MM.1S (cell line): ENCODE measurements at regions not wholly inside any gene's neighbourhood (a gene's known extent, or its start where the extent isn't known, plus 50 kb on each side); places are given as distances from the start of the nearest gene placed in this dataset.

Source experiments
- DNase-seq: peaks from one replicate; pipeline ENCODE4 v3.0.0-alpha.2; 2015
- H2AFZ ChIP-seq: fragments of 300-600 bp; sonication (generic); 2 replicates; pipeline ENCODE4 v1.6.0; 2016; ENCODE audit warnings: antibody characterized with exemption, low read length
- H3F3A ChIP-seq: fragments of 300-600 bp; sonication (generic); 2 replicates; pipeline ENCODE4 v1.6.1; 2016; ENCODE audit warnings: mild to moderate bottlenecking, antibody characterized with exemption, low read length, moderate library complexity, mixed read lengths; ENCODE audit not compliant: insufficient read depth
- H3K27ac ChIP-seq: fragments of 300-600 bp; sonication (generic); 2 replicates; pipeline ENCODE4 v1.5.1; 2016; ENCODE audit warnings: mild to moderate bottlenecking, low read length
- H3K27me3 ChIP-seq: fragments of 300-600 bp; sonication (generic); replicated peaks from 2 replicates; pipeline ENCODE4 v1.6.0; 2016; ENCODE audit warnings: low read length; ENCODE audit not compliant: insufficient read depth
- H3K36me3 ChIP-seq: fragments of 300-600 bp; sonication (generic); replicated peaks from 2 replicates; pipeline ENCODE4 v1.6.1; 2016; ENCODE audit warnings: mild to moderate bottlenecking, low read length, mixed read lengths; ENCODE audit not compliant: insufficient read depth
- H3K4me1 ChIP-seq: fragments of 300-600 bp; sonication (generic); 2 replicates; pipeline ENCODE4 v1.6.1; 2016; ENCODE audit warnings: low read length, mixed read lengths
- H3K4me2 ChIP-seq: fragments of 300-600 bp; sonication (generic); 2 replicates; pipeline ENCODE4 v1.6.0; 2016; ENCODE audit warnings: low read depth, low read length
- H3K4me3 ChIP-seq: fragments of 300-600 bp; sonication (generic); 2 replicates; pipeline ENCODE4 v1.5.1; 2016; ENCODE audit warnings: low read length, mixed read lengths
- H3K79me2 ChIP-seq: fragments of 300-600 bp; sonication (generic); 2 replicates; pipeline ENCODE4 v1.6.1; 2016; ENCODE audit warnings: mixed run types, low read length, mixed read lengths
- H3K9ac ChIP-seq: fragments of 300-600 bp; sonication (generic); 2 replicates; pipeline ENCODE4 v1.6.1; 2016; ENCODE audit warnings: low read length, mixed read lengths
- H3K9me2 ChIP-seq: fragments of 300-600 bp; sonication (generic); replicated peaks from 2 replicates; pipeline ENCODE4 v1.6.1; 2016; ENCODE audit warnings: mild to moderate bottlenecking, low read length, mixed read lengths; ENCODE audit not compliant: insufficient read depth
- H3K9me3 ChIP-seq: fragments of 300-600 bp; sonication (generic); replicated peaks from 2 replicates; pipeline ENCODE4 v1.6.1; 2016; ENCODE audit warnings: mild to moderate bottlenecking, low read length, mixed read lengths; ENCODE audit not compliant: insufficient read depth
- H4K20me1 ChIP-seq: fragments of 300-600 bp; sonication (generic); 2 replicates; pipeline ENCODE4 v1.6.1; 2016; ENCODE audit warnings: mild to moderate bottlenecking, low read length, moderate library complexity, mixed read lengths; ENCODE audit not compliant: insufficient read depth
- CTCF ChIP-seq: fragments of 300-600 bp; sonication (generic); IDR thresholded peaks from 2 replicates; pipeline ENCODE4 v1.5.1; 2016; ENCODE audit warnings: antibody characterized with exemption, low read length, mixed read lengths
- EZH2 ChIP-seq: fragments of 300-600 bp; sonication (generic); optimal IDR thresholded peaks from 2 replicates; pipeline ENCODE3; 2017; ENCODE audit warnings: low read depth, mild to moderate bottlenecking, antibody characterized with exemption, low read length, mixed read lengths
- EZH2phosphoT487 ChIP-seq: fragments of 300-600 bp; sonication (generic); IDR thresholded peaks from 2 replicates; pipeline ENCODE4 v1.6.1; 2018; ENCODE audit warnings: antibody characterized with exemption, low read length

- Histone ChIP-seq H3K27me3 (no peaks in the 10 kb centered on the region), H2AFZ (no peak overlapping the region), H3K79me2 (no peaks in the 10 kb centered on the region), H3K9me3 (no peaks in the 10 kb centered on the region), H3K9me2 (no peaks in the 10 kb centered on the region), H4K20me1 (no peaks in the 10 kb centered on the region), H3K4me2 (no peak overlapping the region), H3K4me1 (no peaks in the 10 kb centered on the region), H3K36me3 (no peaks in the 10 kb centered on the region), H3K27ac (no peak overlapping the region), H3K9ac (no peak overlapping the region), H3F3A (no peaks in the 10 kb centered on the region), H3K4me3 (no peak overlapping the region)
- TF ChIP-seq EZH2: no peak
- no peak for TF ChIP-seq EZH2phosphoT487
- no peak for TF ChIP-seq CTCF
- no peak for DNase-seq
These were observed 93.9 kb downstream of the BOD1 start for GRCh38 chr5:173522518-173522917.

- Histone ChIP-seq H3K36me3 (no peaks in the 10 kb centered on the region), H3K9ac (no peak overlapping the region), H3F3A (no peaks in the 10 kb centered on the region), H3K9me3 (no peaks in the 10 kb centered on the region), H3K4me2 (no peak overlapping the region), H3K4me3 (no peak overlapping the region), H4K20me1 (no peaks in the 10 kb centered on the region), H2AFZ (no peak overlapping the region), H3K27me3 (no peaks in the 10 kb centered on the region), H3K79me2 (no peaks in the 10 kb centered on the region), H3K27ac (no peak overlapping the region), H3K9me2 (no peaks in the 10 kb centered on the region), H3K4me1 (no peaks in the 10 kb centered on the region)
- DNase-seq: no peak
- TF ChIP-seq CTCF: no peak
- no peak for TF ChIP-seq EZH2
- no peak for TF ChIP-seq EZH2phosphoT487
These were observed 97.6 kb downstream of the BOD1 start for GRCh38 chr5:173518856-173519255.

GRCh38 chr5:173517648-173518047, 98.8 kb downstream of the BOD1 start:
- no peaks in the 10 kb centered on the region for H4K20me1 ChIP-seq
- no peak for DNase-seq
- no peaks in the 10 kb centered on the region for H3K9me2 ChIP-seq
- no peaks in the 10 kb centered on the region for H3K36me3 ChIP-seq
- H2AFZ ChIP-seq: no peak overlapping the region
- H3K79me2 ChIP-seq: no peaks in the 10 kb centered on the region
- H3K4me2 ChIP-seq: no peak overlapping the region
- no peak for TF ChIP-seq EZH2phosphoT487
- no peak for TF ChIP-seq EZH2
- TF ChIP-seq CTCF: no peak
- no peaks in the 10 kb centered on the region for H3K27me3 ChIP-seq
- H3K27ac ChIP-seq: no peak overlapping the region
- no peaks in the 10 kb centered on the region for H3K9me3 ChIP-seq
- no peaks in the 10 kb centered on the region for H3F3A ChIP-seq
- H3K4me1 ChIP-seq: no peaks in the 10 kb centered on the region
- no peak overlapping the region for H3K4me3 ChIP-seq
- H3K9ac ChIP-seq: no peak overlapping the region
